ENCODE measurements at regions not wholly inside any gene's neighbourhood (a gene's known extent, or its start where the extent isn't known, plus 50 kb on each side); places are given as distances from the start of the nearest gene placed in this dataset.

DNA sequence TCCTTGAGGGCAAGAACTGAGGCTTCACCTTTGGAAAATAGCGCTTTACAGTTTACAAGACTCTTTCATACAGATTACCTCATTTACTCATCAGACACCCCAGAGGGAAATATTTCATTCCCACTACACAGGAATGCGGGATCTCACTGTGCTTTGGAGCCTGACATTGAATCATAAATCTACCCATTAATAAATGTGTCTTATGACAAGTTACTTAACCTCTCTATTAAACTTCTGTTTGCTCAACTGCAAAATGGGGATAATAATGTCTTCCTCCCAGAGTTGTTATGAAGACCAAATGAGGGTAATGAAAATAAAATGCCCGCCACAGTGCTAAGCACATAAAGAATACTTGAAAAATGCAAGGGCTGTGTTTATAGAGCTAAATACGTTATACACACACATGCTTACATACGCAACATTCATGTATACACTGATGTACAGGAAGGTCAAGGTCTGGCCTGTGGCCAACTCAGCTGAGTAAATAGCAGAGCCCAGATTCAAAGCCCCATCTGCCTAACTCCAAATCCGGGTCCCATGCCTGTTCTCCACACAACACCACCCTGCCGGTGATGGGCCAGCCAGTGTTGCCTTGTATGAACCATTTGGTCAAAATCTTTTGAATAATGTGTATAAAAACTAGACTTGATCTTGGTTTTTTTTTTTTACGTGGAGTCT is 56.6 kb upstream of the CALM2 start (continued):
- TF ChIP-seq SP1 (IDR thresholded peaks at IDR 0.05) (no peak), HNF4G (IDR thresholded peaks at IDR 0.05) (no peak), FOXA2 (IDR thresholded peaks at IDR 0.05) (no peak)

DNA sequence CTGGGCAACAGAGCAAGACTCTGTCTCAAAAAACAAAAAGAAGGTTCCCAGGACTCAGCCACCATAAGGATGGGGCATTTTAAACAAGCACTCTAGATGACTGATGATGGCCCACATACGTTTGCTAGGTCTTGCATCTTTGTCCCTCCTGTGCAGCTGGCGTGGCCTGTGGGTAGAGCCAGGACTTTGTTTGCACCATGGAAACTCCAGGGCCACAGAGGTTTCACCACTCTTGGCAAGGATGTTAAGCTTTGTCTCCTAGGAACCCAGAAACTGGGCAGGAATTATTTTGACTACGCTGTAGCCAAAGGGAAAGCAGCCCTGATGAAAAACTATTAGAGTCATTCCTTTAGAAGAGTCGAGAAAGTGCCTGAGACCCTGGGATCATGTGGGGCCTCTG is 54.1 kb upstream of the CALM2 start:
- no peaks in the 10 kb centered on the region for H3K9me3 ChIP-seq (ENCODE audit: control insufficient read depth in 4 of 4, low read length in 3 of 4)
- WGBS: 46% methylated on average over 4 of the region's 4 CpGs
- peaks cover 10 to 22% (median 17%) of the 10 kb centered on the region in 4 donors for H3K4me1 ChIP-seq (ENCODE audit: control insufficient read depth in 4 of 4, insufficient read depth in 4 of 4, low read length in 3 of 4)
- H3K27ac ChIP-seq (ENCODE audit: low read depth in 1 of 2, low read length in 2 of 2): no peak overlapping the region
- H3K4me3 ChIP-seq (ENCODE audit: low read depth in 1 of 3, low read length in 3 of 3): no peak overlapping the region
- TF ChIP-seq GABPA (IDR thresholded peaks at IDR 0.05 in 1 of 2, conservative IDR thresholded peaks at IDR 0.05 in 1 of 2): no peak
- TF ChIP-seq YY1 (IDR thresholded peaks at IDR 0.05): no peak
- TF ChIP-seq HNF4A (conservative IDR thresholded peaks at IDR 0.05): peak; percentile 56 to 74
- TF ChIP-seq SP1 (IDR thresholded peaks at IDR 0.05): peak; percentile 28
- peak in 1 of 2 donors; percentile 34 for TF ChIP-seq JUND (IDR thresholded peaks at IDR 0.05)
- TF ChIP-seq TAF1 (conservative IDR thresholded peaks at IDR 0.05): no peak
- TF ChIP-seq, protein P1, sequence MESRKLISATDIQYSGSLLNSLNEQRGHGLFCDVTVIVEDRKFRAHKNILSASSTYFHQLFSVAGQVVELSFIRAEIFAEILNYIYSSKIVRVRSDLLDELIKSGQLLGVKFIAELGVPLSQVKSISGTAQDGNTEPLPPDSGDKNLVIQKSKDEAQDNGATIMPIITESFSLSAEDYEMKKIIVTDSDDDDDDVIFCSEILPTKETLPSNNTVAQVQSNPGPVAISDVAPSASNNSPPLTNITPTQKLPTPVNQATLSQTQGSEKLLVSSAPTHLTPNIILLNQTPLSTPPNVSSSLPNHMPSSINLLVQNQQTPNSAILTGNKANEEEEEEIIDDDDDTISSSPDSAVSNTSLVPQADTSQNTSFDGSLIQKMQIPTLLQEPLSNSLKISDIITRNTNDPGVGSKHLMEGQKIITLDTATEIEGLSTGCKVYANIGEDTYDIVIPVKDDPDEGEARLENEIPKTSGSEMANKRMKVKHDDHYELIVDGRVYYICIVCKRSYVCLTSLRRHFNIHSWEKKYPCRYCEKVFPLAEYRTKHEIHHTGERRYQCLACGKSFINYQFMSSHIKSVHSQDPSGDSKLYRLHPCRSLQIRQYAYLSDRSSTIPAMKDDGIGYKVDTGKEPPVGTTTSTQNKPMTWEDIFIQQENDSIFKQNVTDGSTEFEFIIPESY (IDR thresholded peaks at IDR 0.05): no peak
- TF ChIP-seq FOXA2 (IDR thresholded peaks at IDR 0.05): peak; percentile 12
- no peak for TF ChIP-seq ATF3 (IDR thresholded peaks at IDR 0.05)
- no peak for TF ChIP-seq NR2F2 (IDR thresholded peaks at IDR 0.05)
- peak in 1 of 2 donors; percentile 18 for TF ChIP-seq EGR1 (IDR thresholded peaks at IDR 0.05; ENCODE audit: low read depth in 2 of 2)
- peak; percentile 36 to 80 for TF ChIP-seq RXRA (IDR thresholded peaks at IDR 0.05)
- TF ChIP-seq RAD21 (IDR thresholded peaks at IDR 0.05): peak in 1 of 2 donors; percentile 58
- TF ChIP-seq, protein P2, sequence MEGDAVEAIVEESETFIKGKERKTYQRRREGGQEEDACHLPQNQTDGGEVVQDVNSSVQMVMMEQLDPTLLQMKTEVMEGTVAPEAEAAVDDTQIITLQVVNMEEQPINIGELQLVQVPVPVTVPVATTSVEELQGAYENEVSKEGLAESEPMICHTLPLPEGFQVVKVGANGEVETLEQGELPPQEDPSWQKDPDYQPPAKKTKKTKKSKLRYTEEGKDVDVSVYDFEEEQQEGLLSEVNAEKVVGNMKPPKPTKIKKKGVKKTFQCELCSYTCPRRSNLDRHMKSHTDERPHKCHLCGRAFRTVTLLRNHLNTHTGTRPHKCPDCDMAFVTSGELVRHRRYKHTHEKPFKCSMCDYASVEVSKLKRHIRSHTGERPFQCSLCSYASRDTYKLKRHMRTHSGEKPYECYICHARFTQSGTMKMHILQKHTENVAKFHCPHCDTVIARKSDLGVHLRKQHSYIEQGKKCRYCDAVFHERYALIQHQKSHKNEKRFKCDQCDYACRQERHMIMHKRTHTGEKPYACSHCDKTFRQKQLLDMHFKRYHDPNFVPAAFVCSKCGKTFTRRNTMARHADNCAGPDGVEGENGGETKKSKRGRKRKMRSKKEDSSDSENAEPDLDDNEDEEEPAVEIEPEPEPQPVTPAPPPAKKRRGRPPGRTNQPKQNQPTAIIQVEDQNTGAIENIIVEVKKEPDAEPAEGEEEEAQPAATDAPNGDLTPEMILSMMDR (IDR thresholded peaks at IDR 0.05; ENCODE audit: low read depth, low read length, missing input control): no peak
- H3K36me3 ChIP-seq (ENCODE audit: control insufficient read depth in 4 of 4, insufficient read depth in 3 of 4, low read depth in 1 of 4, low read length in 3 of 4): no peaks in the 10 kb centered on the region
- DNase-seq (ENCODE audit: low spot score): no peak
- H3K27me3 ChIP-seq (ENCODE audit: control insufficient read depth in 4 of 4, insufficient read depth in 4 of 4, low read length in 3 of 4): no peaks in the 10 kb centered on the region
- H3K9ac ChIP-seq (ENCODE audit: low read depth in 1 of 2, low read length in 2 of 2): no peak overlapping the region

GRCh38 chr2:47227532-47228279 is 51.4 kb upstream of the CALM2 start:
- Histone ChIP-seq H3K36me3 (ENCODE audit: control insufficient read depth in 4 of 4, insufficient read depth in 3 of 4, low read depth in 1 of 4, low read length in 3 of 4) (no peaks in the 10 kb centered on the region), H3K4me3 (ENCODE audit: low read depth in 1 of 3, low read length in 3 of 3) (no peak overlapping the region), H3K9me3 (ENCODE audit: control insufficient read depth in 4 of 4, low read length in 3 of 4) (no peaks in the 10 kb centered on the region), H3K27ac (ENCODE audit: low read depth in 1 of 2, low read length in 2 of 2) (no peak overlapping the region), H3K9ac (ENCODE audit: low read depth in 1 of 2, low read length in 2 of 2) (no peak overlapping the region), H3K27me3 (ENCODE audit: control insufficient read depth in 4 of 4, insufficient read depth in 4 of 4, low read length in 3 of 4) (no peaks in the 10 kb centered on the region), H3K4me1 (ENCODE audit: control insufficient read depth in 4 of 4, insufficient read depth in 4 of 4, low read length in 3 of 4) (peaks cover 13 to 37% (median 31%) of the 10 kb centered on the region in 4 donors)
- WGBS: 87% methylated on average over 9 of the region's 9 CpGs
- TF ChIP-seq, protein P2 (IDR thresholded peaks at IDR 0.05; ENCODE audit: low read depth, low read length, missing input control): no peak
- TF ChIP-seq JUND (IDR thresholded peaks at IDR 0.05): no peak
- TF ChIP-seq SP1 (IDR thresholded peaks at IDR 0.05): no peak
- TF ChIP-seq, protein P1 (IDR thresholded peaks at IDR 0.05): no peak
- TF ChIP-seq HNF4A (conservative IDR thresholded peaks at IDR 0.05): no peak
- no peak for TF ChIP-seq RXRA (IDR thresholded peaks at IDR 0.05)
- no peak for TF ChIP-seq FOXA2 (IDR thresholded peaks at IDR 0.05)
- TF ChIP-seq FOXA1 (IDR thresholded peaks at IDR 0.05): no peak
- TF ChIP-seq EGR1 (IDR thresholded peaks at IDR 0.05; ENCODE audit: low read depth in 2 of 2): no peak
- TF ChIP-seq ATF3 (IDR thresholded peaks at IDR 0.05): no peak
- TF ChIP-seq GABPA (IDR thresholded peaks at IDR 0.05 in 1 of 2, conservative IDR thresholded peaks at IDR 0.05 in 1 of 2): no peak
- no peak for DNase-seq (ENCODE audit: low spot score)
